HG02678 (cell line): ENCODE measurements at regions not wholly inside any gene's neighbourhood (a gene's known extent, or its start where the extent isn't known, plus 50 kb on each side); places are given as distances from the start of the nearest gene placed in this dataset.
"Not testable (repeated sequence)": the region's sequence is repeated elsewhere in the genome, so short reads cannot be mapped to it uniquely, and the experiment has no call there.

Source experiments
- ATAC-seq: cut with Tn5 transposase; IDR thresholded peaks from one replicate; pipeline ENCODE4 v1.9.1; 2021; ENCODE audit warnings: mild to moderate bottlenecking, moderate library complexity; ENCODE audit not compliant: unreplicated experiment

DNA sequence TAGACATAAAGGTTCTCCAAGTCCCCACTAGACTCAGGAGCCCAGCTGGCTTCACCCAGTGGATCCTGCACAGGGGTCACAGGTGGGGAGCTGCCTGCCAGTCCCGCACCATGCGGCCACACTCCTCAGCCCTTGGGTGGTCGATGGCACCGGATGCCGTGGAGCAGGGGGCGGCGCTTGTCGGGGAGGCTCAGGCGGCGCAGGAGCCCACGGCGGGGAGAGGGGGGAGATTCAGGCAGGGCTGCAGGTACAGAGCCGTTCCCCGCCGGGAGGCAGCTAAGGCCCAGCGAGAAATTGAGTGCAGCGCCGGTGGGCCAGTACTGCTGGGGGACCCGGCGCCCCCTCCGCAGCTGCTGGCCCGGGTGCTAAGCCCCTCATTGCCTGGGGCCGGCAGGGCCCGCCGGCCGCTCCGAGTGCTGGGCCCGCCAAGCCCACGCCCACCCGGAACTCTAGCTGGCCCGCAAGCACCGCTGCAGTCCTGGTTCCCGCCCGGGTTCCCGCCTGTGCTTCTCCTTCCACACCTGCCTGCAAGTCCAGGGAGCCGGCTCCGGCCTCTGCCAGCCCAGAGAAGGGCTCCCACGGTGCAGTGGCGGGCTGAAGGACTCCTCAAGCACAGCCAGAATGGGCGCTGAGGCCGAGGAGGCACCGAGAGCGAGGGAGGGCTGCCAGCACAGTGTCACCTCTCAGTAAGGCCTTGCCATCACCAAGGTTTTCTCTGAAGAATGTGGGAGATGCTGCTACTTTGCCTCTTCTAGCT is 58.4 kb upstream of the PPP1R12A start:
- ATAC-seq = no peak

- ATAC-seq = no peak
These were observed 56.7 kb upstream of the PPP1R12A start for GRCh38 chr12:79991586-79991985.

- not testable (repeated sequence) for ATAC-seq
These were observed 55.8 kb upstream of the PPP1R12A start for GRCh38 chr12:79990509-79991338.

DNA sequence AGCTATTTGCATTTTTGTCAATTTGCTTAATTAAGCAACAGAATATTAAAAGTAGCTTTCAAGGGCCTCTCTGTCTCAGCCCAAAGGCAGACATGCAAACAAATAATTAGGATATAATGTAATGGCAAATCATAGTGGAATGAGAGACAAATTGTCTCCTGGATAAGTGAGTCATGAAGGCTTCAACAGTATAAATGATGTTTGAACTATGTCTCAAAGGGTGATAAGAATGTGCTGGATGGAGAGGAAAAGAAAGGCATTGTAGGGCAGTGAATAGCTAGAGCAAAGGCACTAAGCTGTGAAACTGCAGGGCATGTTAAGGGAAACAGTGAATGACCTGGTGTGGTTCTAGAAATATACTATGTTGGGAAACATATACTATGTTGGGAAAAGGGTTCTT is 53.5 kb upstream of the PPP1R12A start:
- no peak for ATAC-seq

- ATAC-seq = no peak
These were observed 52.8 kb upstream of the PPP1R12A start for GRCh38 chr12:79987731-79988130.
